GM21390 (cell line): ENCODE measurements at regions not wholly inside any gene's neighbourhood (a gene's known extent, or its start where the extent isn't known, plus 50 kb on each side); places are given as distances from the start of the nearest gene placed in this dataset.
"Not testable (repeated sequence)": the region's sequence is repeated elsewhere in the genome, so short reads cannot be mapped to it uniquely, and the experiment has no call there.

Source experiments
- ATAC-seq: cut with Tn5 transposase; IDR thresholded peaks from one replicate; pipeline ENCODE4 v1.9.1; 2021; ENCODE audit not compliant: unreplicated experiment

DNA sequence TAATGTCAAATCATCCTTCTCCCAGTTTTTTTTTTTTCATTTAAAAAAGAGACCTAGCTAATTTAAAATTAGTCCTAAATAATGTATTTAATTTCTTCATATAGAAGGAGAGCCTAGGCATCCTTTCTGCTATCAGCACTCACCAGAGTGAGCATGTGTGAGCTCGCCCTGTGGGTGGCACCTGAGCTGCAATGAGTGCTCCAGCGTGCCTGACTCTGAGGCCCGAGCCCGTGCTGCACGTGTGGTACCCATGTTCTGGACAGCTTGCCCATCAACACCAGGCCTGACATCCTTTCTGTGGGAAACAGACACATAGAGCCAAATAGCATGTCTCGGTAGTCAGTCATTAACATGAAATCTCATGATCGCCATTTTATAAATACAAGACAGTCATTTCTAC is 381.4 kb downstream of the DTWD2 start:
- no peak for ATAC-seq

- ATAC-seq, result no peak
Observed at GRCh38 chr5:118605761-118606160, 382.6 kb downstream of the DTWD2 start.

- ATAC-seq, result no peak
Observed at GRCh38 chr5:118604106-118604505, 384.2 kb downstream of the DTWD2 start.

- no peak for ATAC-seq
Observed at GRCh38 chr5:118603278-118603677, 385.1 kb downstream of the DTWD2 start.

- ATAC-seq, result no peak
Observed at GRCh38 chr5:118598311-118598710, 390.0 kb downstream of the DTWD2 start.

- no peak for ATAC-seq
Observed at GRCh38 chr5:118597543-118597942, 390.8 kb downstream of the DTWD2 start.

GRCh38 chr5:118596255-118596654 is 392.1 kb downstream of the DTWD2 start:
- no peak for ATAC-seq

GRCh38 chr5:118593003-118593328 is 395.4 kb downstream of the DTWD2 start:
- ATAC-seq, result no peak

- no peak for ATAC-seq
Observed at GRCh38 chr5:118592229-118593002, 395.9 kb downstream of the DTWD2 start.

- ATAC-seq, result no peak
Observed at GRCh38 chr5:118590806-118591205, 397.5 kb downstream of the DTWD2 start.

GRCh38 chr5:118580949-118581348 is 407.4 kb downstream of the DTWD2 start:
- ATAC-seq, result no peak

DNA sequence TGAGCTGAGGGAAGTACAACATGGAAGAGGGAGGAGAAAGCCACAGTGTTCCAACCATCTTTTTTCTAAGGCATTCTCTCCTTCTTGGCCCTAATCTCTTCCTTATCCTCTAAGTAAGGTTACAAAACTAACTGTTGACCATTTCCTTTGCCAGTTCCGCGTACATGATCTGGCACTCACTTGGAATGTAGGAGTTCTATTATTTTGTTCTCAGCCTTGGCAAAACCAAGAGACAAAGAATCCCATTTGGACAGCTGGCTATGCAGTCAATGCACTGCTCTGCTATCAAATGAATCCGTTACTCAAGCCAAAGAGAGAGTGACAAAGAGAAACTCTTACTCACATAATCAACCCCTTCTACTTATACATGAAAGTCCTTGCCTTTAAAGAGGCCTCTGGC is 410.3 kb downstream of the DTWD2 start:
- ATAC-seq, result no peak

DNA sequence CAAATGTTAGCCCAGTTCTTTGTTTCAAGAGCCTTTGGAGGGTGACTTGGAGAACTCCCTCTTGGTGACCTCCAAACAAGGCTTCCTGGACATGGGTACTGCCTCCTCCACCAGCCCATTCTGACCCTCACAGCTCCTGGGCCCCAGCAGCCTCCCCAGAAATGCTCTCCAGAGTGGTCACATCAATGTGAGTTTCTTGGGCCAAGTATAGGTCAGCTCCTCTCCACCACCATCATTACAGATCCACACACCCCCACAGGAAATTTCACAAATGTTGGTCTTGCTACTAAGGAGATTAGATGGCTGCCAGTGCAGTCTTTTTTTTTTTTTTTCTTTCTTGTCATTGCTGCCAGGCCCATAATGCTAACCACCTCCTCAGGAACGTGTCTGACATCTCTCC is 410.7 kb downstream of the DTWD2 start:
- no peak for ATAC-seq

DNA sequence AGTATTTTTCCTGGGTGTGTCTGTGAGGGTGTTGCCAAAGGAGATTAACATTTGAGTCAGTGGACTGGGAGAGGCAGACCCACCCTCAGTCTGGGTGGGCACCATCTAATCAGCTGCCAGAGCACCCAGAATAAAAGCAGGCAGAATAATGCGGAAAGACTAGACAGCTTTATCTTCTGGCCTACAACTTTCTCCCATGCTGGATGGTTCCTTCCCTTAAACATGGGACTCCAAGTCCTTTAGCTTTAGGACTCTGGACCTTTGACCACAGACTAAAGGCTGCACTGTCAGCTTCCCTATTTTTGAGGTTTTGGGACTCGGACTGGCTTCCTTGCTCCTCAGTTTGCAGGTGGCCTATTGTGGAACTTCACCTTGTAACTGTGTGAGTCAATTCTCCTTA is 418.1 kb downstream of the DTWD2 start:
- not testable (repeated sequence) for ATAC-seq

GRCh38 chr5:118569596-118569995 is 418.8 kb downstream of the DTWD2 start:
- not testable (repeated sequence) for ATAC-seq

- ATAC-seq, result no peak
Observed at GRCh38 chr5:118565335-118565971, 422.9 kb downstream of the DTWD2 start.

DNA sequence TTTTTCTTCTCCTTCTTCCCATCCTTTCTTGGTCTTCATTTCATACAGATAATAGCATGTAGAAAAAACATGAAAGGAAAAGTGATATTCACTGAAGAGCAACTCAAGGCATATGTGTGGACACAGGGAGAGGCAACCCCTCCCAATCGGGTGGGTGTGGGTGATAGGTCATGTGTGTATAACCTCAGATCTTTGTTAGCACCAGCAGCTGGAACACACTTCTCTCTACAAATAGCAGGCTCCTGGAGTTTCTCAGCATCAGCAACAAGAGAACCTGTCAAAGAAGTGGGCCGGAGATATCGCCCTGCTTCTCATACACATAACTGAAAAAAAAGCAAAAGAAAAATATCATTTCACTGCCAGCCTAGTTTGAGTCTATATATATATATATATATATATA is 426.4 kb downstream of the DTWD2 start:
- ATAC-seq, result no peak

DNA sequence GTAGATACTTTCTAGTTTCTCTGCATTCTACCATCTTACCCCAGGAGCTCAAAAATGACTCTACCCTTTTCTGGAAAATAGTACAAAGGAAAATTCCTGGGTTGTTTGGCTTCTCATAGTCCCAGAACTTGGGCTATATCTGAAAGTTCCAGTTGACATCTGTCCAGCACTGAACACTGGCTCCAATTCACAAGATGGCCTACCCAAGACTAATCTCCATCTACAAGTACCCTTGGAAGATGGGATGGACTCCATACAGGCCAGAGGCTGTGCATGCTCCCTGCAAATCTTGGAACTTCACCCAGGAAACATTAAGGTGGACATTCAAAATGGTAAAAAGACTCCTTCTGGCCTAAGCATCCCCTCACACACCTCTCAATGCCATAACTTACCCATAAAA is 427.1 kb downstream of the DTWD2 start:
- ATAC-seq, result no peak

- no peak for ATAC-seq
Observed at GRCh38 chr5:118558871-118559270, 429.5 kb downstream of the DTWD2 start.

DNA sequence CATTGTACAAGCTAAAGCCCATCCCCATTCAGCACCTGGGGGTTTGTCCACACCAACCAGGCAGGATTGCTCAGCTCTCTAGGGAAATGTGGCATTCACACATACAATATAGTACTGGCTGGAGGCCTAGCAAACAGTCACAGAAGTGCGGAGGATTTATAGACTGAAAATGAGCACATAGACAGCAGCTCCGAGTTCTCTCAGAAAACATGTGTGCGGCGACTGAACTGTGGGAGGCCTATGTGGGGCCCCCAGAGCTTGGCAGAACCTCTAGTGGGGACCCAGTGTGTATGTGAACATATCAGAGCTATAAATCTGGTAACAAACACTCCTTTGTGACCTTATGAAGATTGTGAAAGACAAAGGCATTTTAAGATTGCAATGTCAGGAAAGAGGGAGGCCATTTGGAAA is 431.1 kb downstream of the DTWD2 start:
- ATAC-seq, result no peak

- no peak for ATAC-seq
Observed at GRCh38 chr5:118556792-118557191, 431.6 kb downstream of the DTWD2 start.

GRCh38 chr5:118555727-118556126 is 432.6 kb downstream of the DTWD2 start:
- no peak for ATAC-seq

DNA sequence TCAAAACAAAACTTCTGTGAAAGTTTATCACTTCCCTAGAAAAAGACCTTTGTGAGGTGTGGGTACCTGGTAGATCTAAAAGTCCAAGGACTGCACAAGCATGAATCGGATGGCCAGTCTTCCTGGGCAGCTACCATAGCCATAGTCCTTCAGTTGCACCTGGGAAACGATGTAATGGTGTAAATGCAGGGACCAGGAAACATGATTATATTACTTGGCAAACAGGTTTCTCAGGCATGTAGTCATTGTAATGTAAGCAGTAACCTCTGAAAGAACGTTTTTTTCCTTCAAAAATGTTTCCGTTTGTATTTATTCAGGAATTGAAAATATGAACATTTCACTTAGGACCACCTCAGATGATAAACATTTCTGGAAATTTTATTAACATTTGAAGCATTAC is 433.4 kb downstream of the DTWD2 start:
- ATAC-seq, result no peak
